ELF-1 (cell line): ENCODE measurements at regions not wholly inside any gene's neighbourhood (a gene's known extent, or its start where the extent isn't known, plus 50 kb on each side); places are given as distances from the start of the nearest gene placed in this dataset.
"Not testable (repeated sequence)": the region's sequence is repeated elsewhere in the genome, so short reads cannot be mapped to it uniquely, and the experiment has no call there.

Experiments
- DNase-seq: peaks from one replicate; pipeline ENCODE4 v3.0.0-alpha.2; 2016; ENCODE audit warnings: low read depth, low spot score

- peak; percentile 37 for DNase-seq
Measured at GRCh38 chr18:73330106-73330505, 462.3 kb upstream of the NETO1 start.

- DNase-seq, result not testable (repeated sequence)
Measured at GRCh38 chr18:73324187-73324831, 456.5 kb upstream of the NETO1 start.

- no peak for DNase-seq
Measured at GRCh38 chr18:73318739-73319479, 451.1 kb upstream of the NETO1 start.

GRCh38 chr18:73316513-73316912, 448.7 kb upstream of the NETO1 start:
- no peak for DNase-seq

- DNase-seq, result no peak
Measured at GRCh38 chr18:73315381-73315780, 447.6 kb upstream of the NETO1 start.

- DNase-seq, result no peak
Measured at GRCh38 chr18:73313476-73313875, 445.7 kb upstream of the NETO1 start.

DNA sequence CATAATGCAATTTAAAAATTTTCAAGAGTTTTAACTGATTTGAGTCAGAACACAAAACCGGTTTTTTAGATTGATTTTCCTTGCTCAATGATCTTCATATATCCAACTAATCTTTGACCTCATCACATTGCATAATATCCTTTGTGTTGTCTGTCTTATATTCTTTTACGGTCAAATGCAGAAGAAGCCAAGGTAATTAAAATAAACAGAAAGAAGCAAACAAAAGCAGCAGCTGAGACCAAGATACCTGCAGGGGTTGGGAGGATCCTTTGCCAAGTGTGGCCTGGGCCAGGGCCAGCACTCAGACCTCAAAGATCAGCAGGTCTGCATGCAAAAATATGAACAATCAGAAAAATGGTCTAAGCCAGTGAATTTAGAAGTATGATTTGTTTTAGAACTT, 428.9 kb upstream of the NETO1 start:
- DNase-seq, result no peak

DNA sequence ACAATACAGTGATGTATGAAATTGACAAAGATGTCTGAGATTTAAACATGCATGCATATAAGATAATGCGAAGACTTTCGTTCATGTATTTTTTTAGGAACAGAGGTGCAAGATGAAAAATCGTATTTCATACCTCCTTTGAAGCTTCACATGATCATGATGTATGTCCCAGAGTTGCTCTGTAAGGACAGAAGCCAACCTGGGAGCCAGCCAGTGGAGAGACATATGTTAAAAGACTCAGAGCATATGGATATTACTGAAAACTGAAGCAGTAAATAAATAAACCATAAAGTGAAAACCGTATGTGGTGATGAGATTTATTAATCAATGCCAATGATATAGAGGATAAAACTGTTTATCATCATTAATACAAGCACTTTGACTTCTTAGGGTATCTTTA, 424.4 kb upstream of the NETO1 start:
- DNase-seq, result no peak

DNA sequence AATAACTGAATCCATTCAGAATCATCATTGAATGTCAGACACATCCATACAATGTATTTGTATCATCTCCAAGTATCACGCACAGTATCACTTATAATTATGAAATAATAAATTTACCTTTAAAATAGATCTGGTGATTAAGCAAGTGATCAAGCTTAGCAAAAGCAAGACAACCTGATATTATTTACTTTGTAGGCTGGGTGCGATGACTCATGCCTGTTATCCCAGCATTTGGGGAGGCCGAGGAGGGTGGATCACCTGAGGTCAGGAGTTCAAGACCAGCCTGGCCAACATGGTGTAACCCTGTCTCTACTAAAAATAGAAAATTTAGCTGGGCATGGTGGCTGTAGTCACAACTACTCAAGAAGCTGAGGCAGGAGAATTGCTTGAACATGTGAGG, 421.0 kb upstream of the NETO1 start:
- no peak for DNase-seq

DNA sequence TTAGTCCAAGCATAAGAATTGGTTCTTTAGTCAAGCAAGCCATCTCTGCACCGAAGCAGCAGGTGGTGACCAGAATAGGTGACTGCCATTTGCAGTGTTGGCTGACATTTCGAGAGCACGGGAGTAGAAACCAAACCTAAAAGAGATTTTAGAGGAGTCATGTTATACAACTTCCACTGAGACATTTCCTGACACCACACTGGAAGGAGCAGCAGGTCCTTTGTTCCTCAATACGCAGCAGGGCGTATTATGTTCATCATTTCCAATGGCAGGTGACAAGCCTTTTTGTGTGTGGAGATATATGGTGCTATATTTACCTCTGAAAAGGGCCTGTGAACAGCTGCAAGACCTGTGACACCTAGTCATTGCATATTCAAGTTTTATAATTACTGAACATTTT, 418.8 kb upstream of the NETO1 start:
- DNase-seq, result no peak

DNA sequence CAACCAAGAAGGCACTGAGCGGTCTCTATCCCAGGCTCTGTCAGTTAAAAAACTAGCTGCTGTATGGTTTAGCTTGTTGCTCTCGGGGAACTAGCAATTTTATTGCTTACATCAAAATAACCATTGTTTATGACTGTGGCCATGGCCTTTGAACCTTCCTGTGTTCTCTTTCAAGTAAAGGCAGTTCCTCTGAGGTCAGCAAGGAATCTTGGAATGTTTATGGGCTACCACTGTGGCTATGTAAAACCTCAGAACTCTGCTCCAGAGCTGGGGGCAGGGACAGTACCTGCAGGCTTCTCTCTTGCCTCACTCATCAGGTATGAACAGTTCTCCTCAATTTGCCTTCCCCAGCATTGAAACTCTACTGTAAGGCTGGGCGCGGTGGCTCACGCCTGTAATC, 416.0 kb upstream of the NETO1 start:
- DNase-seq, result peak; percentile 81

- DNase-seq, result no peak
Measured at GRCh38 chr18:73283032-73283431, 415.2 kb upstream of the NETO1 start.

DNA sequence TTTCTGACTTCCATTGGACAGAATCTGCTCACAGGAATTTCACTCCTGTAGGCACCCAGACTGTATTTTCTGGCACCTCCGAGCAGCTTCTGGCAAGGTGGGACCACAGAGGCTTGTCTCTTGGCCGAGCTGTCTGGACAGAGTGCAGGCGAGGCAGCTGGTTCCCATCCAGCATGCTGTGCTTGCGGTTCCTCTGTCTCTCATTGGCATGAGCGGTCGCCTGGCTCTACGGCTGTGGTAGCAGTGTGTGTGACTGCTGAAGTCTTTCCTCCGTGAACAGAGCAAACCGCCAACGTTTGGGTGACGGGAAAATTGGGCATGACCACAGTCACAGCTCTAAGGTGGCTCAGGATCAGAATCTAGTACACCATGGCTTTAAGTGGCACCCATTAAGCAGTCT, 411.7 kb upstream of the NETO1 start:
- DNase-seq, result no peak

GRCh38 chr18:73274812-73275621, 407.2 kb upstream of the NETO1 start:
- no peak for DNase-seq

DNA sequence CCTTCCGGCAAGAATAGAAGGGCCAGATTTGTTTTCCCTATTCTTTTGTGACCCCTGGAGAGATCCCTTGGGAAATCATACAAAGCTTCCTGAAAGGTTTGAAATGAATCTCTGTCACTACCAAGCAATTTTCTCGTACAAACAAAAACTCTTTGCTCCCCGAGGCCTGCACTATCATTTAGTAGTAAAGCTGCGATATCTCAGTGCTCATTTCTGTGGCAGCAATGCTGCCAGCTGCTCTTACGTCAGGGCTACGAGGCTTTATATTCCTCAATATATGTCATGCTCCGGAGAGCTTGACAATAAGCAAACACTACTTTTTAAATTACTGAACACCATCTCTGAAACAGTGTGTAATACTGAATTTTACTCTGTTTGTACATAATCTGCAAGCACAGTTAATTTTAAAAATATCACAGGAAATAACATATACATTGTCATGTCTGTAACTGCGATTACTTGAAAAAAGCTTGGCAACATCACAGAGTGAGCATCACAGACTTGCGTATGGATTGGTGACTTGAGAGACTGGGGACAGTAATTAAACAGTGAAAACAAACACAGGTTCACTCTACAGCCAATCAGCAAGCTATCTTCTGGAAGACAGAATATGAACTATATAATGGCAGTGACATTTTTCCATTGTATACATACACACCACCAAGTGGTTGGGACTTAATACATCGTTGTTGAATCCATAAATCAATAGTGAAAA, 403.3 kb upstream of the NETO1 start:
- DNase-seq, result no peak

GRCh38 chr18:73264562-73264921, 396.8 kb upstream of the NETO1 start:
- DNase-seq, result peak; percentile 82

DNA sequence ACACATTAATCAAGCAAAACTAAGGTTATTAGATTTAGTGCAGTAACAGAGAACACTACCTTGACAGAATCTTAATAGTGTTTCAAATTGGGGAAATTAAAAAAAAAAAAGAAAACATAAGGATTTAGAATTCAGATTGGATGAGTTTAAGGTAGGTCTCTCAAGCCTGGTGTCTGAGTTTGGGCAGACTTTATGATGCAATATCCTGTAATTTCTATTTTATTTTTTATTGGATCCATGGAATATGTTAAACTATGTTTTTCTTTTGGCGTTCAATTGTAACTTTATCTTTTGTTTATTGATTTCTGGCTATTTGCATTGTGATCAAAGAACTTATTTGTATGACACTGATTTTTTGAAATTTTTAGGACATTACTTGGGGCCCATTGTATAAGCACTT, 394.1 kb upstream of the NETO1 start:
- no peak for DNase-seq

DNA sequence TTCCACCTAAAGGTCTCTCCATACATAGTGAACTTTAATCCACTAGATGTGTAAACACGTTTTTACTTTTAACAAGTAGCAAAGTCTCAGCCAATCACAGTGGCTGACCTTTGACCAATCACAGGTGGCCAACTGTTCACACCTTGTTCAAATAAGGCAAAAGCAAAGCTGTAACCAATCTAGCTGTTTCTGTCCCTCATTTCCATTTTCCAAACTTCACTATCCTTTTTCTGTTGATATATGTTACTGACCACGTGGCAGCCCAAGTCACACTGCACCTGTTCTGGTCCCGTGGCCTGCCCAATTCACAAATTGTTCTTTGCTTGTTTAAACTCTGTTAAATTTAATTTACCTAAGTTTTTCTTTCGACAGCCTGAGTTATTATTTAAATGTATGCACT, 393.5 kb upstream of the NETO1 start:
- DNase-seq, result no peak

DNA sequence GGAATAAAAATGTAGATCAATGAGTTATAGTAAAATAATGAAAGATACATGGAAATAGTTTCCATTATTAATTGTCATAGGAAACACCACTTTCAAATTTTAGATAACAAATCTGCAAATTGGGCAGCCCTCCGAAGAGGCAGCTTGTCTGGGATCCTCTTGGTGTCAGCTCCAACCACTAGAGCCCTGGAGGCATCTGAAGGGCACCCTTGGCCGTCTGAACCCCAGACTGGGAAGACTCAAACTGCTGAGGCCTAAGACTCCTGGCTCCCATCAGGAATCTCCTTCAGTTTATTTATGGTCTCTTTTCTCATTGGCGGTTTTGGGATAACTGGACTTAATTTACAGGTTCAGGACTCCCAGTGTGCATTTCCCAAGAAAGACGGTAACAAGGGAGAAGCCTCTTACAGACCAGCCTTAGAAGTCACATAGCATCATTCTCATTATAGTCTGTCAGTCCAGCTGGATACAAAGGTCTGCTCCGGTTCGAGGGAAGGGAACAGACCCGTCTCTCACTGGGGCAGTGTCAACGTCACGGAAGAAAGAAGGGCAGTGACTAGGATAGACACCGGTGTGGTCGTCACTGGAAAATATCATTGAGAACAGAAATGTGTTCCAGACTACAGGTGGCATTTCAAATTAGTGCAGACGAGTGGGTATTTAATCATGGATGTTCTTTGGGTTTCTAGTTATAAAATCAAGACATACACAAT, 390.7 kb upstream of the NETO1 start:
- peak; percentile 40 for DNase-seq

DNA sequence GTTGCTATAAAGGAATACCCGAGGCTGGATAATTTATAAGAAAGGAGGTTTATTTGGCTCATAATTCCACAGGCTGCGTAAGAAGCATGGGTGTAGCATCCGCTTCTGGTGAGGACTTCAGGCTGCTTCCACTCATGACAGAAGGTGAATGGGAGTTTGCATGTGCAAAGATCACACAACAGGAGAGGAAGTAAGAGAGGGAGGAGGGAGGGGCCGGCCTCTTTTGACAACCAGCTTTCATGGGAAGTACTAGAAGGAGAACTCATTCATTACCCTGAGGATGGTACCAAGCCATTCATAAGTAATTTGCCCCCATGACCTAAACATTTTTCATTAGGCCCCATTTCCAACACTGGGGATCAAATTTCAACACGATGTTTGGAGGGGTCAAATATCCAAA, 386.8 kb upstream of the NETO1 start:
- no peak for DNase-seq

- no peak for DNase-seq
Measured at GRCh38 chr18:73249030-73249429, 381.2 kb upstream of the NETO1 start.
